ELR (cell line): ENCODE measurements at regions not wholly inside any gene's neighbourhood (a gene's known extent, or its start where the extent isn't known, plus 50 kb on each side); places are given as distances from the start of the nearest gene placed in this dataset.
"Not testable (repeated sequence)": the region's sequence is repeated elsewhere in the genome, so short reads cannot be mapped to it uniquely, and the experiment has no call there.

ENCODE experiments used
- DNase-seq: peaks from one replicate; pipeline ENCODE4 v3.0.0-alpha.2; 2015; ENCODE audit warnings: low read depth

DNA sequence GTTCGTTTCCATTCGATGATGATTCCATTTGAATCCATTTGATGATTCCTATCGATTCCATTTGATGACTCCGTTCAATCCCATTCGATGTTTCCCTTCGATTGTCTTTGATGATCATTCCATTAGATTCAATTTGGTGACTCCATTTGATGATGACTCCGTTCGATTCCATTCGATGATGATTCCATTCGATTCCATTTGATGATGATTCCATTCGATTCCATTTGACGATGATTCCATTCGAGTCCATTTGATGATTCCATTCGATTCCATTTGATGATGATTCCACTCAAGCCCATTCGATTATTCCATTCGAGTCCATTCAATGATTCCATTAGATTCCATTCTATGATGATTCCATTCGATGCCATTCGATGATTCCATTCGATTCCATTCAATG lies 2730.6 kb downstream of the RPIA start:
- DNase-seq: not testable (repeated sequence)

DNA sequence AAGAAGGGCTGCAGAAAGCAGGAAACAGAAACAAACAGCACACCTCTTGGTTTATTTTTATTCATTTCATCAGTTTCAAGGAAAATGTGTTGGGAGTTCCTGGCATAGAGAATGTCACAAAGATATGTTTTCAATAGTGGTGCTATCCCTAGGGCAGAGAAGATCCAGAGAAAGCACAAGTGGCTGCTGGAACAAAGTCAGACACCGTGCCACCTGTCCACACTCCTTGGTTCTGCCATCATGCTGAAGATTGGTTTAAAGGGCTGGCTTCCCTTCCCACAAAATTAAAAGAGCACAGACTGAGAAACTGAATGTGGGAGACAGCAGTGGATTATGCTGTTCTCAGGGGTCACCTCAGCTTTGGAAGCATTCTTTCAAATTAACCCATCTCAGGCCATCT lies 2735.7 kb downstream of the RPIA start:
- DNase-seq: not testable (repeated sequence)

DNA sequence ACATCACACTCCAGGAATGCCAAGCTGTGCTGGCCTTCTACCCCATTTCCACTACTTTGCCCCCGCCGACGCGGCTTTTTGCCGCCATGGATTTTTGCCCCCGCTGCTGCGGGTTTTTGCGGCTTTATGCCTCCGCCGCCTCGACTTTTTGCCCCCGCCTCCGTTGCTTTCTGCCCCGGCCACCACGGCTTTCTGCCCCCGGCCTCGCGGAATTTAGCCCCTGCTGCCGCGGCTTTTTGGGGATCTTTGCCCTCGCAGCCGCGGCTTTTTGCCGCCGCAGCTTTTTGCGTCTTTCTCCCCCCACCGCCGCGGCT lies 2750.4 kb downstream of the RPIA start:
- DNase-seq: not testable (repeated sequence)

DNA sequence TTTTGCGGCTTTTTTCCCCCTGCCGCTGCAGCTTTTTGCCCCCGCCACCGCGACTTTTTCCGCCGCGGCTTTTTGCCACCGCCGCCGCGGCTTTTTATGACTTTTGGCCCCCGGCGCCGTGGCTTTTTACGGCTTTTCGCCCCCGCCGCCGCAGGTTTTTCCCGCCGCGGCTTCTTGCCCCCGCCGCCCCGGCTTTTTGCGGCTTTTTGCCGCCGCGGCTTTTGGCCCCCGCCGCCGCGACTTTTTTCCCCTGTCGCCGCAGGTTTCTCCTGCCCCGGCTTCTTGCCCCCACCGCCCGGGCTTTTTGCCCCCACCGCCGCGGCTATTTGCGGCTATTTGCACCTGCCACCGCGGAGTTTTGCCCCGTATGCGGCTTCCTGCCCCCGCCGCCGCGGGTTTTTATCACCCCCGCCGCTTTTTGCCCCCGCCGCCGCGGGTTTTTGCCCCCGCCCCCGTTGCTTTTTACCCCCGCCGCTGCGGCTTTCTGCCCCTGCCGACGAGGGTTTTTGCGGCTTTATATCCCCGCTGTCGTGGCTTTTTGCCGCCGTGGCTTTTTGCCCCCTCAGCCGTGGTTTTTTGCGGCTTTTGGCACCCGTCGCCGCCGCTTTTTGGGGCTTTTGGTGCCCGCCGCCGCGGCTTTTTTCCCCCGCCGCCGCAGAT lies 2750.9 kb downstream of the RPIA start:
- DNase-seq: no peak

DNA sequence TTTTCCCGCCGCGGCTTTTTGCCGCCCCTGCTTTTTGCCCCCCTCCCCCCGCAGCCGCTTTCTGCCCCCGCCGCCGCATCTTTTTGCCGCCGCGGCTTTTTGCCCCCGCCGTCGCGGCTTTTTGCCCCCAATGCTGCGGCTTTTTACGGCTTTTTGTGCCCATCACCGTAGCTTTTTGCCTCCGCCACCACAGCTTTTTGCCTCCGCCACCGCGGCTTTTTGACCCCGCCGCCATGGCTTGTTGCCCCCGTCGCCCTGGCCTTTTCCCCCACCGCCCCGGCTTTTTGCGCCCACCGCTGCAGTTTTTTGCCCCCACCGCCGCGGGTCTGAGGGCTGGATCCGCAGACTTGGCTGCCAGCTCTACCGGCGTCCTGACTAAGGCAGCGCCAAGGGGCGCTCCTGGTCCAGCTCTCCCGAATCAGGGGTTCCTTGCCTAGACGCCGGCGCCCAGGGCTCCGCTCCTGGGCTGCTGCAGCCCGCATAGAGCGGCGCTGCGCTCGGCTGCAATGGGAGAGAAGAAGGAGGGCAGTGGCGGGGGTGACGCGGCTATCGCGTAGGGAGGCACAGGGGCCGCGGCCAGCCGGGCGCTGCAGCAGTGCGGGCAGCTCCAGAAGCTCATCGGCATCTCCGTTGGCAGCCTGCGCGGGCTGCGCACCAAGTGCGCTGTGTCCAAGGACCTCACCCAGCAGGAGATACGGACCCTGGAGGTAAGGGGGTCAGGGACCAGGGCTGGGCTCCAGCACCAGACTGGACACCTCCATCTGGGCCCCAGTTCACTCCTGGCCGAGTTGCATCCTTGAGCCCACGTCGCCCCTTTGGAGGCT lies 2751.6 kb downstream of the RPIA start:
- DNase-seq: not testable (repeated sequence)

DNA sequence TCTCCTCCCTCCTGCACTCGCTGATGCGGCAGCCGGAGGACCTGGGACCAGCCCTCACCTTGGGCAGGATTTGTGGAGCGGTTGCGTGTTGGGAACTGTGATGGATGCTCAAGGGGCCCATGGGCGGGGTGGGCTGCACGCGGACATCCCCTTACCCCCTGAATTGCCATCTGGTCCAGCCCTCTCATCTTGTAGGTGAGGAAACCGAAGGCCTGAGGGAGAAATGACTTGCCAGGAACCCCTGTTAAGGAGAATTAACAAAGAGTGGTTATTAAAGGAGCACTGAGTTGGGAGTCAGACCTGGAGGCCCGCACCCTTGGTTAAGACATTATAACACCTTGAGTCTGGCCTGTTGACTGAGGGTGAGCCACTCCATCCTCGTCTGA lies 2752.2 kb downstream of the RPIA start:
- DNase-seq: not testable (repeated sequence)

DNA sequence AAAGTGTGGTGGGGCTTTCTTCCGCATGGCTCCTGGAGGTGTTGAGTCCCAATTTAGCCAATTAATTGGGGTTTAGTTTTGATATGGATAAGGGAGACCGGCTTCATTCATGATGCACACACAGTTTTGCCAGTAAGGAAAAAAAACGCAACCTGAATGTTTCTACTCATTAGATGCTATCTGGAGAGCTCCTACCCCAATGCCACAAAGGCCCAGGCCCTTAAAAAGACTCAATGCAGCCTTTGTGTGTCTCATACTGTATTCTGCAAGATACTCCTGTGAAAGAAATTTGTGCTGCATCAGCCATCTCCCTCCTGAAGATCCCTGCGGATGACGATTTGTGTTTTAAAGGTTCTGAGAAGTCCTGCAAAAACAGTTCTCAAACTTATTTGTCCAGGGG lies 2754.2 kb downstream of the RPIA start:
- DNase-seq: not testable (repeated sequence)

DNA sequence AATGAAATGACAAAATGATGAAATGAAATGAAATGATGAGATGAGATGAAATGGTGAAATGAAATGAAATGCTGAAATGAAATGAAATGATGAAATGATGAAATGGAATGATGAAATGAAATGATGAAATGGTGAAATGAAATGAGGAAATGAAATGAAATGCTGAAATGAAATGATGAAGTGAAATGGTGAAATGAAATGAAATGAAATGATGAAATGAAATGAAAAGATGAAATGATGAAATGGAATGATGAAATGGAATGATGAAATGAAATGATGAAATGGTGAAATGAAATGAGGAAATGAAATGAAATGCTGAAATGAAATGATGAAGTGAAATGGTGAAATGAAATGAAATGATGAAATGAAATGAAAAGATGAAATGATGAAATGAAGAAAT lies 2755.0 kb downstream of the RPIA start:
- DNase-seq: not testable (repeated sequence)

DNA sequence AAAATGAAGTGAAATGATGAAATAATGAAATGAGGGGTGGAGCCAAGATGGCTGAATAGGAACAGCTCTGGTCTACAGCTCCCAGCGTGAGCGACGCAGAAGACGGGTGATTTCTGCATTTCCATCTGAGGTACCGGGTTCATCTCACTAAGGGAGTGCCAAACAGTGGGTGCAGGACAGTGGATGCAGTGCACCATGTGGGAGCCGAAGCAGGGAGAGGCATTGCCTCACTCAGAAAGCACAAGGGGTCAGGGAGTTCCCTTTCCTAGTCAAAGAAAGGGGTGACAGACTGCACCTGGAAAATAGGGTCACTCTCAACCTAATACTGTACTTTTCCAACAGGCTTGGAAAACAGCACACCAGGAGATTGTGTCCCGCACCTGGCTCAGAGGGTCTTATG lies 2755.4 kb downstream of the RPIA start:
- not testable (repeated sequence) for DNase-seq

DNA sequence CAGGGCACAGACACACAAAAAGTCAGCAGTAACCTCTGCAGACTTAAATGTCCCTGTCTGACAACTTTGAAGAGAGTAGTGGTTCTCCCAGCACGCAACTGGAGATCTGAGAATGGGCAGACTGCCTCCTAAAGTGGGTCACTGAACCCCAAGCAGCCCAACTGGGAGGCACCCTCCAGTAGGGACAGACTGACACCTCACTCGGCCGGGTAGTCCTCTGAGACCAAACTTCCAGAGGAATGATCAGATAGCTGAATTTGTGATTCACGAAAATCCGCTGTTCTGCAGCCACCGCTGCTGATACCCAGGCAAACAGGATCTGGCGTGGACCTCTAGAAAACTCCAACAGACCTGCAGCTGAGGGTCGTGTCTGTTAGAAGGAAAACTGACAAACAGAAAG lies 2756.0 kb downstream of the RPIA start:
- not testable (repeated sequence) for DNase-seq

DNA sequence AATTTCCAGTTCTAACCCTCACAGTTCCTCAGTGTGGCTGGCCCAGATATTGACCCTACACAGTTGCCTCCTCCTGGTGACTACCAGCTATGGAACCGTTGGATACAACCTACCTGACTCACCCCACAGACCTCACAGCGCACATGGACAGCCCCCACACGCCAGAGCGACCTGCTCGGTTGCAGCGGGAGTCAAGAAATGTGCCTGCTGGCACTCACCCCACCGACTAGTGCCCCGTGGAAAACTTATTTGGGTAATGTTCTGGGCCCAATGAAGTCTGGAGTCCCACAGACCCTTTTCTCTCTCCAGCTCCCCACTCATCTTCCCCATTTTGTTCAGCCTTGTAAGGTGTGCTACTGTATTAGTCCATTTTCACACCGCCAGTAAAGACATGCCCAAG lies 2770.8 kb downstream of the RPIA start:
- not testable (repeated sequence) for DNase-seq

DNA sequence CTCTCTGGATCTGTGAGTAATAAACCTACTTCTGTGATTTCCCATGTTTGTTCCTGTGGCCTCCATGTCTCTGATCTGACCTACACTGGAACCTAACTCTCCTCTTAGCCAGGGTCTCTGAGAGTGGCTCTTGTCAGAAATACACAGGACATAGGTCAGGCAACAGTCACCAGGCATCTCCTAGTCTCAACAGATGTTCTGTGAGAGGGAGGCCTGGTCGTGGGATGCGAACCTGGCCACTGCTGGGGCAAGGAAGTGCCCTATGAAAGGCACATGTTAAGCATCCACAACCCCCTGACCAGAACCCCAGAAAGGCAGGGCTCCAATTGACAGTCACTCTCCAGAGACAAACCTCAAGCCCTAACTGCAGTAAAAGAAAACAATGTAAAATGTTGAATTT lies 2771.5 kb downstream of the RPIA start:
- DNase-seq: not testable (repeated sequence)

DNA sequence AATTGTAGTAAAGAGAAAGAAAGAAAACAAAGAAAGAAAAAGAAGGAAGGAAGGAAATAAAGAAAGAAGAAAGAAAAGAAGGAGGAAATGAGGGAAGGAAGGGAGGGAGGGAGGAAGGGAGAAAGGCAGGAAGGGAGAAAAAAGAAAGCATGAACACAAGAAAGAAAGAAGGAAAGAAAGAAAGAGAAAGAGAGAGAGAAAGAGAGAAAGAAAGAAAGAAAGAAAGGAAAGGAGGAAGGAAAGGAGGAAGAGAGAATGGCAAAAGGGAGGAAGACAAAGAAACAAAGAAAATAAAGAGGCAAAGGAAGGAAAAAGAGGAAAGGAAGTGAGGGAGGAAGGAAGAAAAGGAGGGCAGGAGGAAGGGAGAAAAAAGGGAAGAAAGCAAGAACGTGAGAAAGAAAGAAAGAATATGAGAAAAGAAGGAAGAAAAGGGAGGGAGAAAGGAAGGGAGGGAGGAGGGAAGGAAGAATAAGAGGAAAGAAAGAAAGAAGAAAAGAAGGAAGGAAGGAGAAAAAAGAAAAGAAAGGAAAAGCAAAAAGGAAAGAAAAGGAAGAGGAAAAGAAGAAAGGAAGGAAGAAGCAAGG lies 2775.4 kb downstream of the RPIA start:
- DNase-seq: not testable (repeated sequence)

DNA sequence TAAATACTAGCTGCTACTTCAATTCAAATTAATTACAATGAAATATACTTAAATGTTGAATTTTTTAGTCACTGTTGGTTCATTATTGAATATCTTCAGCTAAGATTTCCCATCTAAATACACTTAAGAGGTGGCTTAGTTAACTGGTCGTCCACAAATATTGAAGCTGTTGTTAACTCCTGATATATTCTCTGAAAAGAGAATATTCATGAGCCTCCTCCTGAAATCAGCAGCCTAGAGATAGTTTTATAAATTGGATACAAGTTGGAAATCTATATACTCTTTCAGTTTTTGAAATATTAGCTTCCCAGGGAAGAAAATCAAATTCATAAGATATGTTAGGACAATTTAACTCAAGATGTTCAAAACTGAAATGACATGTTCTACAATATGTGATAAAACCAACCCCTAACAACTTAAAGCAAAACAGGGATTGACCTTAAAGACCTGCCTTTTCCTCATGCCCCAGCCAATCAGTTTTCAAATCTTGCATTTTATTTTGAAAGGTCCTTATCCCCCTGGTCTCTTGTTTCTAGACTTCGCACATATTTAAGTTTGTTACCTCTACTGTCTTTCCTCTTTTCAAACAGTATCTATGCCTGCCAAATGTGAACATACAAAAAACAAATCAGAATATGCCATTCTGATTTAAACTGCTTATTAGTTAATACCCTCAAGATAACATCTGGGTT lies 2784.9 kb downstream of the RPIA start:
- not testable (repeated sequence) for DNase-seq

DNA sequence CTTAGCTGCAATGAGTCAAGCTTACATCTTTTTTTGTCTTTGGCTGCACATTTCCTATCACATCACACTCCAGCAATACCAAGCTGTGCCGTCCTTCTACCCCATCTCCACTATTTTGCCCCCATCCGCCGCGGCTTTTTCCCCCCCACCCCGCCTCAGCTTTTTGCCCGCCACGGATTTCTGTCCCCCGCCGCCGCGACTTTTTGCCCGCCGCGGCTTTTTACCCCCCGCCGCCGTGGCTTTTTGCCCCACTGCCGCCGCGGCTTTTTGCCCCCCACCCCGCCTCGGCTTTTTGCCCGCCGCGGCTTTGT lies 2785.4 kb downstream of the RPIA start:
- not testable (repeated sequence) for DNase-seq

DNA sequence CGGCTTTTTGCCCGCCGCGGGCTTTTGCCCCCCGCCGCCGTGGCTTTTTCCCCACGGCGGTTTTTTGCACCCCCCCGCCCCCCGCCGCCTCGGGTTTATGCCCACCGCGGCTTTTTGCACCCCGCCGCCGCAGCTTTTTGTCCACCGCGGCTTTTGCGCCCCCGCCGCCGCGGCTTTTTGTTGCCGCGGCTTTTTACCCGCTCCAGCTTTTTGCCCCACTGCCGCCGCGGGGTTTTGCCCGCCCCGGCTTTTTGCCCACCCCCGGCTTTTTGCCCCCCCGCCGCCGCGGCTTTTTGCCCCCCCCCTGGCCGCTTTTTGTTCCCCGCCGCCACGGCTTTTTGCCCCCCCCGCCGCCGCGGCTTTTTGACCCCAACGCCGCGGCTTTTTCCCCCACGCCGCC lies 2785.8 kb downstream of the RPIA start:
- DNase-seq: not testable (repeated sequence)

DNA sequence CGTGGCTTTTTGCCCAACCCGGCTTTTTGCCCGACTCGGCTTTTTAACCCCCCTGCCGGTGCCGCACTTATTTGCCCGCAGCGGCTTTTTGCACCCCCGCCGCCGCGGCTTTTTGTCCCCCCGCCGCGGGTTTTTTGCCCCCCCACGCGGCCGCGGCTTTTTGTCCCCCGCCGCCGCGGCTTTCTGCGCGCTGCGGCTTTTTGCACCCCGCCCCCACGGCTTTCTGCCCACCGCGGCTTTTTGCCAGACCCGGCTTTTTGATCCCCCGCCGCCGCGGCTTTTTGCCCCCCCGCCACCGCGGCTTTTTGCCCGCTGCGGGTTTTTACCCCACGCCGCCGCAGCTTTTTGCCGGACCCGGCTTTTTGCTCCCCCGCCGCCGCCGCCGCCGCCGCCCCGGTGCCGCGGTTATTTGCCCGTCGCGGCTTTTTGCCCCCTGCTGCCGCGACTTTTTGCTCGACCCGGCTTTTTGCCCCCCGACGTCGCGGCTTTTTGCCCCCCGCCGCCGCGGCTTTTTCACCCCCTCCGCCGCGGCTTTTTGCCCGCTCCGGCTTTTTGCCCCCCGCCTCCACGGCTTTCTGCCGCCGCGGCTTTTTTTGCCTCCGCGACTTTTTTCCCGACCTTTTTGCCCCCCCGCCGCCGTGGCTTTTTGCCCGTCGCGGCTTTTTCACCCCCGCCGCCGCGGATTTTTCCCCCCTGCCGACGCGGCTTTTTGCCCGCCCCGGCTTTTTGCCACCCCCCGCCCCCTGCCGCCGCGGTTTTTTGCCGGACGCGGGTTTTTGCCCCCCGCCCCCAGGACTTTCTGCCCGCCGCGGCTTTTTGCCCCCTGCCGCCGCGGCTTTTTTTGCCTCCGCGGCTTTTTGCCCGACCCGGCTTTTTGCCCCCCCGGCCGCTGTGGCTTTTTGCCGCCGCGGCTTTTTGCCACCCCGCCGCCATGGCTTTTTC lies 2786.5 kb downstream of the RPIA start:
- DNase-seq: peak; percentile 19

DNA sequence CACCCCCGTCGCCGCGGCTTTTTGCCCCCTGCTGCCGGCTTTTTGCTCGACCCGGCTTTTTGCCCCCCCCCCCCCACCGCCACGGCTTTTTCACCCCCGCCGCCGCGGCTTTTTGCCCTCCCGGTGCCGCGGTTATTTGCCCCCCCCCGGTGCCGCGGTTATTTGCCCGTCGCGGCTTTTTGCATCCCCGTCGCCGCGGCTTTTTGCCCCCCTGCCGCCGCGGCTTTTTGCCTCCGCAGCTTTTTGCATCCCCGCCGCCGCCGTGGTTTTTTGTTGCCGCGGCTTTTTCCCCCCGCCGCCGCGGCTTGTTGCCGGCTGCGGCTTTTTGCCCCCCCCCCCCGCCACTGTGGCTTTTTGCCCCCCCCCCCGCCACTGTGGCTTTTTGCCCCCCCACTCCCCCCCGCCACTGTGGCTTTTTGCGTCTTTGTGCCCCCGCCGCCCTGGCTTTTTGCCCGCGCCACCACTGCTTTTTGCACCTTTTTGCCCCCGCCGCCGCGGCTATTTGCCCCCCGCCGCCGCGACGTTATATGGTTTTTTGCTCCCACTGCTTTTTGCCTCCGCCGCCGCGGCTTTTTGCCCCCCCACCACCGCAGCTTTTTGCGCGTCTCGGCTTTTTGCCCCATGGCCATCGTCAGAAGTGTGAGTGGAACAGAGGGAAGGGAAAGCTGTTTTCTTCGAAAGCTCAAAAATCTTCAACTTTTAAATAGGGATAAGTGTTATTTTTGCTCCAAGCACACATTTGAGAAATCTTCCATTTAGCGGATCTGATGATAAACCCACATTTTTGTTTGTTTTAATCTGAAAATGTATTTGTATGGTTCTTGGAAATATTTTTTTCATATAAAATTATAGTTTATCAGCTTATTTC lies 2787.6 kb downstream of the RPIA start:
- not testable (repeated sequence) for DNase-seq

DNA sequence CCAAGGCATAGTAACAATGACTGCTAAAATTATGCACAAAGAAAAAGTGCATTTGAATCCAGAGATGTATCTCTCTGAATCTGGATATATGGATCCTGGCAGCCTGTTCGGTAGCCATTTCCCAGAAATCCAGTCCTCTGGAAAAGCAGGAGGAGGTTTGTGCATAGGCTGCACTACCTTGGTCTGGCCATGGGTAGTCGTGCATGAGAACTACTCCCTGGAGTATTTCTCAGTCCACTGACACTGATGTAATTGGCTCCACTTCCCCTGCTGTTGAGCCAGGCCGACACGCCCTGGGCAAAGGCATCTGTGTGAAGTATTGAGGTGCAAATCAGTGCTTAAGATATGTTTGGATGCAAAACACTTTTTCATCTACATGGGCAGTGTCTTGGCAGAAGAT lies 2793.8 kb downstream of the RPIA start:
- not testable (repeated sequence) for DNase-seq
